ENCODE measurements at regions not wholly inside any gene's neighbourhood (a gene's known extent, or its start where the extent isn't known, plus 50 kb on each side); places are given as distances from the start of the nearest gene placed in this dataset.
"Not testable (repeated sequence)": the region's sequence is repeated elsewhere in the genome, so short reads cannot be mapped to it uniquely, and the experiment has no call there.

DNA sequence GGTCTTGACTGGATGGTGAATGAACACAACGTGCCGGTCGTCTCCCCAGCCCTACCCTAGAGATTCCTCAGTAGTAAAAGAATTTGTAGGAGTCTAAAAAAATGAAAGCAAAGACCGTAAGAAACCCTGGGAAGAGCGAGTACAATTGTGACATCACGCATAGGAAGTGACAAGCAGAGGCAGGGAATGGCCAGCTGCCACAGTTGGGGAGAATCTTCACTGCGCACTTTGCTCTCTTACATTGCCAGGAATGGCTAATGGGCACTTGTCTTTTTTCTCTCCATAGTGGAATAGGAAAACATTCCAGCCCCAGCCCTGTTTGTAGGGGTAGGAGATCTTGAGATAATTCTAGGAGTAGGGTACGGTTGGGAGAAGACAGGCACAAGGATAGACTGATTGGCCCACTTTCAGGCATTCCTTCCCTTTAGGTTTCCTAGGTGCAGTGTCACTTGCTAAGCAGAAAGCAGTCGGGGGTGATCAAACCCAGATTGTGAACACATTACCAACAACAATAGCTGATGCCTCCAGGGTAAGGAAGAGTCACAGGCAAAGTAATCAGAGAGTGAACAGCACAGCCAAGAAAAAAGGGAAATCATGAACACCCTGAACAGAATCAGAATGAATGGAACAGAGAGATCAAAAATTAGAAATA lies 302.7 kb downstream of the MAN2A1 start:
- DNase-seq, result no peak

DNA sequence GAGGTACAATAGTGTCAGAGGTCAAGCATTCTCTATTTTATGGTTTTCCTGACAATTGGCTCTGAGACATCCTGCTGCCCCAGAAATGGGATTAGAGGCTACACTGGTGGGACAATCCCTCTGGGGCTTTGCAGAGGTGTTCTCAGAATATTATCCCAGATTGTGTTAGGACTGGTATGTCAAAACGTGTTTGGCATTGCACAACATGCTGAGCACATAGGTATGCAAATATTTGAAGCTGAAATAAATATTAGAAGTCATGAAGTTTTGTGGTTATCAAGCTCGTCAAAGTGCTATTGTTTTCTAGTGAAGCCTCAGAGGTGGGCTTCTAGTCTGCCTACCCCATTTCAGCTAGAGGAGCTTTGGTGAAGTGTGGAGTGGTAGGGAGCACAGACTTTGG lies 304.4 kb downstream of the MAN2A1 start:
- DNase-seq, result no peak

DNA sequence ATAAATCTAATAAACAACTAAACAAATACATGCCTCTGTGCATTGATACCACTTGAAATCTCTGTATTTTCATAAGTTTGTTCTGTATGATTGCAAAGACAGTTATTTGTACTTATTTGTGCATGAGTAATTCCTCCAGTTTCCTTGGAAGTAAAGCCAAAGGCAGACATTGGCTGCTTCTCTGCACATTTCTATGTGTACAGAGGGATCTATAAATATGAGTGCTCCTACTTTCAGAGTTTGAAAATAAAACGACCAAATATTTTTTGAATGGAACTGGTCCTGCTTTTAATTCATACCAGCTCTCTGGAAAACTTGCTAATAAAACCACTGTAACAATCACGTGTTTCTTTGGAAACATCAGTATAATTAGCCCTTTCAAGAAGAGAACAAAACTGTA lies 306.5 kb downstream of the MAN2A1 start:
- no peak for DNase-seq

DNA sequence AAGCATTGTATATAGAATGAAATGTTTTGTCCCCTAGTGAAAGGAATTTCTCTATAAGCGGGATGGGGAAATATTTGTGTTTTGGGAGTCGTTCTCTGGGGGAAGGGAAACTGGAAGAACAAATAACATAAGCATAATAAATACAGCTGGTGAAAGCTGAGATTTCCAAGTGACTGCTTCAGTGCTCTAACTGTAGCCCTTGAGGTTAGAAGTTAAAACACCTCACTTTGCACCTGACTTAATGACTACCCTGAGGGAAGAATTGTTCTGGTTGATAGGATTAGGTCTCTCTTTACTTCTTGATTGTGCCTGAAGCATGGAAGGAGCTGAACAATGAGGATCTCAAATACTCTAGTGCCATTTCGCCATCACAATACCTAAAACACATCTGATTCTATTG lies 307.4 kb downstream of the MAN2A1 start:
- no peak for DNase-seq

DNA sequence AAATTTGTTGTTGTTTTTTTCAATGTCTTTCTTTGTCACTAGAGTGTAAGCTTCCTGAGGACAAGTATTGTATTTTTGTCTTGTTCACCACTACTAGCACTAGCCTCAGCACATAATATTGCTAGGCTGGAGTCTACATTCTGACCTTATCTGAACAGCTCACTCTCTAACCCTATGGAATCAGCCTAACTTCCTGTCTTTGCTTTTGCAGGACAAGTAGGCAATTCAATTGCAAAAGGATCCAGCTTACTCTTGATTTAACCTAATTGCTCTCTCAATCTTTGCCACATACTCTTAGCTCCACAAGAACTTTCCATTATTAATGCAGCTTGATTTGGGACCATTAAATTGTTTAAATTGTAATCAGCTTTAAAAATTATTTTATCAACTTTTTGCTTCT lies 308.5 kb downstream of the MAN2A1 start:
- DNase-seq, result no peak

DNA sequence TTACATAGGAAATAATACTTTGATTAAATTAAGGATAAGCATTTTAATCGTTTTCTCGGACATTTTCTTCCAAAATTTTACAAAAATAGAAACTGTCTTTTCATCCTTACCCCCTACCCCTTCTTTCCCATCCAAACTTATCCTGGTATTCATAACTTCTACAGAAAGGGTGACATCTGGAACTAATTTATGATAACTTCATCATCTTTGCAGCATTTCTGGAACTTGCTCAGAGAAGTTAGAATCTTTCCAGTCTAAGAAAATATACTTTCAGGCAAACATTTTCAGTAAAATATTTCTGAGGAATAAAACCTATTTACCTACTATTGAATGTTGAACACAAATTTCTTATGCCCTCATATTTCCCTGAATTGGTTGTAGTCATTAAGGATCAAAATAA lies 309.0 kb downstream of the MAN2A1 start:
- DNase-seq, result no peak

DNA sequence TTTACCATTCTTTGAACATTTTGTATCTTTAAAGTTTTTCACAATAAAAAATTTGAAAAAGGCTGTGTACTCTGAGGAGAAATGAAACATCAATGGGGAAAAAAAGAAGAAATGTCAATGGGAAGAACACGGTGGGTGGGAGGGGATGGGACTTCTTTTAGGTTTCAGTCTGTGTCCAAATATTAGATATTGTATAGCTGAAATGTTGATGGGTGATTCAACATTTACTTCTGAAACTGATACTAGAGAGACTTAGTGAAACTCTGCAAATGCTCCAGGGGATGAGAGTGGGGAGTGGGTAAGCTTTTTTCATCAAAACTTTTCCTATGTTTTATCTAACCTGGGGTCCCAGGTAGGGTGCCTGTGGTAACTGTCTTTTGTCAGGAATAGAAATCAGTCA lies 311.9 kb downstream of the MAN2A1 start:
- no peak for DNase-seq

DNA sequence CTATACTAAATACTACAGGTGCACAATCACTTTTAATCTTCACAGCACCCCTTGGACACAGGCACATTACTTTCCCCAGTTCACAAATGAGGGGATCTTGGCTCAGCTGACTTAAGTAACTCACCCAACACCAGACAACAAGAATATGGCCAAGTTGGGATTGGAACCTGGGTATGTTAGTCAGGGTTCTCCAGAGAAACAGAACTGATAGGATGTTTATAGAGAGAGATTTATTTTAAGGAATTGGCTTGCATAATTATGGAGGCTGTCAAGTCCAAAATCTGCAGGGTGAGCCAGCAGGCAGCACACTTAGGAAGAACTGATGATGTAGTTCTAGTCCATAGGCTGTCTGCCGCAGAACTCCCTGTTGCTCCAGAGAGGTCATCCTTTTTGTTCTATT lies 312.9 kb downstream of the MAN2A1 start:
- DNase-seq, result no peak

DNA sequence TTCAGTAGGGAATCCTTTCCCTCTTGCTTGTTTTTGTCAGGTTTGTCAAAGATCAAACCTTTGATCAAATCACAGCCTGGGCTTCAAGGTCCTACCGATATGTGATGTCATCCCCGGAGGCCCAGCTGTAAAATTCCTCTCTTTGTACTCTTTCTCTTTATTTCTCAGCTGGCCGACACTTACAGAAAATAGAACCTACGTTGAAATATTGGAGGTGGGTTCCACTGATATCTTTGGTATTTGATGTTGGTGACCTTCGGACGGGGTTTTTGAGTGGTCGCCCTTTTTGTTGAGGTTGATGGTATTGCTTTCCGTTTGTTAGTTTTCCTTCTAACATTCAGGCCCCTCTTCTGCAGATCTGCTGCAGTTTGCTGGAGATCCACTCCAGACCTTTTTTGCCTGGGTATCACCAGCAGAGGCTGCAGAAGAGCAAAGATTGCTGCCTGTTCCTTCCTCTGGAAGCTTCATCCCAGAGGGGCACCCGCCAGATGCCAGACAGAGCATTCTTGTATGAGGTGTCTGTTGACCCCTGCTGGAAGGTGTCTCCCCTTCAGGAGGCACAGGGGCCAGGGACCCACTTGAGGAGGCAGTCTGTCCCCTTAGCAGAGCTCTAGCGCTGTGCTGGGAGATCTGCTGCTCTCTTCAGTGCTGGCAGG lies 316.3 kb downstream of the MAN2A1 start:
- not testable (repeated sequence) for DNase-seq

DNA sequence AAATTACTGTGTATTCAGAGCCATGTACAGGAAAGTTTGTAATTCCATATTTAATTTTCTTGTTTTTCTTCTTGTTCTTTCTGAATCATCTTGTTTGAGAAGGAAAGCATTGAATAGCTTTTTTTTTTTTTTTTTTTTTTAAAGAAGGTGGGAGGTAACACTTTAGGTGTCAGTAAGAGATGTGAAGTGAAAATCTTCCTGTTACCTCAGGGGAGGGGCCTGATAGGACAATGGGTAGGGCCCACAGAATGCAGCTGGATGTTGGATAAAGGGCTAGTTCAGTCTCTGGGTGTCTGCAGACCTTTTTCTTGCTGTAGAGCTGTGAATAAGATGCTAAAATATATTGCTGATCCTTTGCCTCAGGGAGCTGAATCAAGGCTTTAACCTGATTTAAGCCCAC lies 317.4 kb downstream of the MAN2A1 start:
- no peak for DNase-seq

DNA sequence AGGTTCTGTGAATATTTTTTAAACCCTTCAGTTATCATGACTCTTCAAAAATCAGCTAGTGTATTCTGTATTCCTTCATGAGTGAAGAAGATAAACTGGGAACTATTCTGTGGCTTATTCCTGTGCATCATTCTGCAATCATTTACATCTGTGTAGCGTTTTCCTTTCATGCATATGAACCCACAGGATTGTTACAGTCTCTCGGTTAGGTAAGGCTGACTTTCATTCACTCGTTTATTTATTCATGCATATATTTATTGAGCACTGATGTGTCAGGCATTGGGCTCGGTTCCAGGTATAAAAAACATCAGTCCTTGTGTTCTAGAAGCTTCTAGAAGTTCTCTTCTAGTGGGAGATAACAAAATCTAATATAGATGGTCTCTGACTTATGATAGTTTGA lies 318.4 kb downstream of the MAN2A1 start:
- no peak for DNase-seq

DNA sequence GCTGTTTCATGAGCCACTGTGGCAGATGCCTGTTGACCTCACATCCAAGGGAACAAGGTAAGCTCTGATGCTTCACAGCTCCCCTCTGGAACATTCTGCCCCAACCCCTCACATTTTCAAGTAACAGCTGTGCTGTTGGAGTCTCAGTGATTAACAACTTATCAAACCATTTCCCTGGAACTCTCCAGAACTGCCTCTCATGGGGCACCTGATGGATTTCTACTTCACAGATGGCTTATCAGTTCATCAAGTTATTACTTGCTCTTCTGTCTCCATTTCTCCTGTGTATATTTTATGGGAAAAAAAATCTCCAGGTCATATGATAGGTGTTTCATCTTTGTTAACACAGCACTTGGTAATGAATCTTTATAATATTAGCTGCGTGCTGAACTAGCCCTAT lies 322.4 kb downstream of the MAN2A1 start:
- no peak for DNase-seq

DNA sequence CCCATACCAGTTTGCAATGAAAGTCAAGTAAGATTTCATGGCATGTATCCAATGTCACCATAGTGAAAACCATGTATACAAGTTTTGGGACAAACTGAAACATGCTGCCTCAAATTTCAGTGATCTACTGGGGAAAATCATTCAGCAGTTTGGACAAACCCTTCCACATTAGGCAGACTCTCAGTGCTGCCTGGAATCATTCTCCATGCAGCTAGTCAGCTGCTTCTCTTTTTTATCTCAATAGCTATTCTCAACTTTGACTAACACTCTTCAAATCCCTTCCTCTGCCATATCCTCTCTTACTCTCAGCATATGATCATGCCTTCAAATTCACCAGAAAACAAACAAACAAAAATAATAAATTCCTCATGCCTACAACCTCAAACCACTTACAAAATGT lies 323.3 kb downstream of the MAN2A1 start:
- DNase-seq, result no peak

DNA sequence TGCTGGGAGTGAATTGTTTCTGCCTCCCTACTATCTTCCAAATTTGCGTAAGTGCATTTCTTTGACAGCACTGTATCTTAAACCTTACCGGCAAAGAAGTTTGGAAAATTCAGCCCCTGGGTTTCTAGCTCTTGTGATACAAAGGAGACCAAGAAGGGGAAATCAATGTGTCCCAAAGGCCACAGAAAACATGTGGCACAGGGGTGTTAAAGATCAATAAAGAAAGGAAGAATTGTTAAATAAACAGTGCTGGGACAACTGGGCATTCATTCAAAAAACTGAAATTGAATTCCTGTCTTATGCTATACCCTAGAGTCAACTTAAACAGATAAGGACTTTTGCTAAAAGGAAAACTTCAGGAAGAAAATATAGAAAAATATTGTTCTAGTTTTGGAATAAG lies 328.1 kb downstream of the MAN2A1 start:
- DNase-seq, result no peak

DNA sequence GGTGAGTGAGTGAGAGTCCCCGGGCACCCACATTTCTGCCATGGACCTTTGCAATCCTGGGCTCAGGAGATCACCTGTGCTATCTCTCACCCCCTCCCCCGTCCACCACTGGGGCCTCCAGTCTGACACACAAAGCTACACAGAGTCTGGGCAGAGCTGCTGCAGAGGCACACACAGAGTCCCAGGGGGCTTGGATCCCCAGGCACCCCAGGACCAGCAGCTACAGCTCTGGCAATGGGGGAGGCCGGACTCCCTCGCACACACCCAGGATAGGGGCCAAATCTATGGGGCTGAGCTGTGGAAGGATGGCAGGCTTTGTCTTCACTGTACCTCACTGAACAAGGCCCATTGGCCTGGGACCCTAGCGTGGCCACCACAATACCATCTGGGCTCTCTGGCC lies 328.8 kb downstream of the MAN2A1 start:
- DNase-seq, result no peak

DNA sequence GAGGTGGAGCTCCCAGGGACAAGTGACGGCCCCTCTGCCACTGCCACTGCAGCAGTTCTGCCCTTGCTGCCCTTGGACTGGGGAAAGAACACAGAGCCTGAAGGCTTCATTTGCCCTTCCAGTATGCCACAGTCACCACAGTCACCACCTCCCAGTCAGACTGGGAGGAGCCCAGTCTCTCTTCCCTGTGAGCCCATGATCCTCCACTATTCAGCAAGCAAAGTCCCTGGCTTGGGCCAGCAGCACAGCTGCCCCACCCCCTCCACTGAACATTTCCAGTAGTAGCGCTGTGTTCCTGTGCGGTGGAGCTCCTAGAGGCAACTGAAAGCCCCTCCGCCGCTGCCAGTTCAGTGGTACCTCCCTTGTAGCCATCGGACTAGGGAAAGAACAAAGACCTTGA lies 329.4 kb downstream of the MAN2A1 start:
- DNase-seq, result no peak

DNA sequence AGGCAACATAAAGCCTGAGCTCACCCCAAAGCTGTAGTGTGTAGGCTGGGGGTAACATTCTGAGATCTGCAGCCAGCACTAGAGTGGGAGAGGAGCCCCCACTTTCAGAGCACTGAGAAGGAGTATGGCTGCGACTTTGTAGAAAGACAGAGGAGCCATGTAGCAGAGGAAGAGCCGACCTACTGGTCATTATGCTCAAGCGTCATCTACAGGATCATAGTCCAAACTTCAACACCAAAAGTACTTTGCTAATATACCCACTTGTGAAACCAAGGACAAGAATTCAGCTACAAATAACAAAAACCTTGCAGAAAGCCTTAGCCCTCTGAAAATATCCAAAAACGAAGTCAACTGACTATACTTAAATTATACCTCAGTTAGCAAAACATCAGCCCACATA lies 330.1 kb downstream of the MAN2A1 start:
- DNase-seq, result no peak

DNA sequence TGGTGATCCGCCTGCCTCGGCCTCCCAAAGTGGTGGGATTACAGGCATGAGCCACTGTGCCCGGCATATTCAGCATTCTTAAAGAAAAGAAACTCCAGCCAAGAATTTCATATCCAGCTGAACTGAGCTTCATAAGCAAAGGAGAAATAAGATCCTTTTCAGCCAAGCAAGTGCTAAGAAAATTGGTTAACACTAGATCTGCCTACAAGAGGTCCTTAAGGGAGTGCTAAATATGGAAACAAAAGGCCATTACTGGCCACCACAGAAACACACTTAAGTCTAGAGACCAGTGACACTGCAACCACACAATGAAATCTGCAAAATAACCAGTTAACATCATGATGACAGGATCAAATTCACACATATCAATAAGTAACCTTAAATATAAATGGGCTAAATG lies 331.5 kb downstream of the MAN2A1 start:
- DNase-seq, result no peak

DNA sequence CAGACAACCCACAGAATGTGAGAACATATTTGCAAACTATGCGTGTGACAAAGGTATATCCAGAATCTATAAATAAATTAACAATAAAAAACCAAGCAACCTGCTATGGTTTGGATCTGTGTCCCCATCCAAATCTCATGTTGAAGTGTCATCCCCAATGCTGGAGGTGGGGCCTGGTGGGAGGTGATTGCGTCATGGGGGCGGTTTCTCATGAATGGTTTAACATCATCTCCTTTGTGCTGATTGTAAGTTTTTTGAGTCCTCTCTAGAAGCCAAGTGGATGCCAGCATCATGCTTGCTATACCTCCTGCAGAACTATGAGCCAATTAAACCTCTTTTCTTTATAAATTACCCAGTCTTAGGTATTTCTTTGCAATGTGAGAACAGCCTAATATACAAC lies 335.4 kb downstream of the MAN2A1 start:
- DNase-seq, result no peak

DNA sequence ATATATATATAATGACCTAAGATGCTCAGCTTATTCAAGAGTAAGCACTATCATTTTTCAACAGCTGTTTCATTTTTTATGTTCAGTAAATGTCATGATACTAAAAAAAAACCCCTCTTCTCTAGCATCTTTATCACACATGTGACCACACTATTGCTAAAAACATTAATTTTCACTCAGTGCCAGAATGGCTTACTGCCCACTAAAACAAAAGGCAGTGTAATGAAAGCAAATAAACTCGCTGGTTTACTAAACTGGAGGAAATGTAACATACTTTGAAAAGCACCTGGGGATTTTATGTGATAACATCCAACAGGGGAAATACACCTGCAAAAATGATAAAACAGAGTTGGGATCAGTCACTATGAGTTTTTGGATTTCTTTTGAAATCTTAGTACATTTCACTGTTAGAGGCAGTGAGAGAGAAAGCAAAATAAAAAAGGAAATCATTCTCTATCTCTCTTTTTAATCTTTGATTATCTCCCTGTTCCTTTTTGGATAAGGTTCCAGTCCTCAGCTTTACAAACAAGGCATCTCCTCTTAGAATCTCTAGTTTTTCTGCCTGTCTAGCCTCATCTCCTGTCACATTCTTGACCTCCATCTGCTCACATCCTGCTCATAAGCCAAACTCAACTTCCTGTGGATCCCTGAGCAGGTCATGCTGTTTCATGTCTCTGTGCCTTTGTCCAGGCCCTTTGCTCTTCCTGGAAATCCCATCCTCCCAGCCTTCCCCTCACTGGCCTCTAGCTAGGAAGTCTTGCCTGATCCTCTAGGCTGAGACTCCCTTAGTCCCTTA lies 338.0 kb downstream of the MAN2A1 start:
- DNase-seq, result no peak

DNA sequence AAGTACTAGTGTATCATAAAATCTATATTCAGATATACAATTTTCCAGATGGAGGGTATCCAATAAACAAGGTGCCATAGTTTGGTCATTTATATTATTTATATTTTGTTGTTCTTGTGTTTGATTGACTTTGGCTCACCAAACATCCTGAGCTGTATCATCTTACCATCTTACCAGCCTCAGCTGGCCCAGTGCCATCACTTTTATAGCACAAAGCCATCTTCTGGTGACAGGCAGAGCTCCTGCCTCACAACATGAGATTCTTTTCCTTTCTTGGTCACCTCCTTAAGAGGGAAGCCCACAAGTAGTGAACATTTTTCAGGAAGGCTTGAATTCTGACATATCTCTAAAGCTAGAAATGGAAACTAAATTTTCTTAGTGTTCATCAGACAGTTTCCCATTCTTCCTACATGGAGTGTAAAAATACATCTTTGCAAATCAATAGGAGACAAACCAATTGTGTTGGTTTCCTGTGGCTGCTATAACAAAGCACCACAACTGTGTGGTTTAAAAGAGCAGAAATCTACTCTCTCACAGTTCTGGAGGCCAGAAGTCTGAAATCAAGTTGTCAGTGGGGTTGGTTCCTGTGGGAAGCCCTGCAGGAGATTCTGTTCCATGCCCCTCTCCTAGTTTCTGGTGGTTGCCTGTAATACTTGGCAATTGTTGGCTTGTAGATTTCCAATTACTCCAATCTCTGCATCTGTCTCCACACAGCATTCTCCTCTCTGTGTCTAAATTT lies 341.8 kb downstream of the MAN2A1 start:
- no peak for DNase-seq

DNA sequence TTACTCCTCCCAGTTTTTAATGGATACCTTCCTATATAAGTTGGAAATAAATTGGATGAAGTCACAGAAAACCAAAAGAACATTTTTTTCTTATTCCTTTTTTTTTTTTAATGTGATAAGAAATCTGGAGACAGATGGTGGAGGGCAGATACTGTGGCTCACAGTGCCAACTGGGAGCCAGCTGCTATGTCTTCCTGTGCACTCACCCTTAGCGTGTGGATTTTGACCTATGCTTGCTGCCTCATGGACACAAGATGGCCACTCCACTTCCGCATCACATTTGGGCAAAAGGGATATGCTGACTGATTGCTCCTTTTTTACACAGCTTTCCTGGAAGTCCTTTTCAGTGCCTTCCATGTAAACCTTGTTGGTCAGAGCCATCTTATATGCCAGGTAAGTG lies 342.6 kb downstream of the MAN2A1 start:
- DNase-seq, result no peak

DNA sequence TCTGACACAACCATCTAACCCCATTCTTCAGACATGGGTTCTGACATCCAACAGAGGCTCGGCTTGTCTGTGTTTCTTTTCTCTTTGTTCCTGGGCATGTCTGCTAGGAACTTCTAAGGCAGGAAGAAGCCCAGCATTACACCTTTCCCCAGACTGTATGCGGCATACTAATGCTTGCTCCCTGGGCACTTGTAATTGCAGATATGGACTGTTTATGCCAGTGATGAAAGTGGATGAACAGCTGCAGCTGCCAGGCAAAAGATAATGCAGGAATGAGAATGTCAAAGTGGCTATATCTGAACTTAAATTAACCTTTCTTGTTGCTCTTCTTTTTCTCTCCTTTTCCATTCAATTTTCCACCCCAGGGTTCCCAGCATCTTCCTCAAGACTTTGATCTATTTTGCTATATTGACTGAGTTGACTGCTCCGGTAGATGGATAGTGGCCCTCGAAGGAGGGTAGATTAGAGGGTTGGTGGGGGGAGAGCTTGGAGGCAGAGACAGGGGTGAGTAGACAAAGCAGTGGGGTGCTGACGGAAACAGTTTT lies 344.4 kb downstream of the MAN2A1 start:
- no peak for DNase-seq
